ENCODE measurements at regions not wholly inside any gene's neighbourhood (a gene's known extent, or its start where the extent isn't known, plus 50 kb on each side); places are given as distances from the start of the nearest gene placed in this dataset.
"Not testable (repeated sequence)": the region's sequence is repeated elsewhere in the genome, so short reads cannot be mapped to it uniquely, and the experiment has no call there.

GRCh38 chr5:111928511-111928910, 171.5 kb upstream of the NREP start:
- no peaks in the 10 kb centered on the region for H3K27me3 ChIP-seq
- H3K9ac ChIP-seq, result no peak overlapping the region
- no peak for TF ChIP-seq Cebpa-rat (IDR thresholded peaks at IDR 0.05)

GRCh38 chr5:111927191-111927590, 170.2 kb upstream of the NREP start:
- Histone ChIP-seq H3K4me3 (no peak overlapping the region), H3K9me3 (replicated peaks in 1 of 11) (peaks cover 0 to 5% (median 0%) of the 10 kb centered on the region in 11 experiments; a peak in 1 of 22 replicates), H3K9ac (no peak overlapping the region), H3K4me2 (peak overlapping the region in 10 of 11 experiments; percentile 52 to 84 (median 70); a peak in 20 of 22 replicates), H3K27me3 (no peaks in the 10 kb centered on the region), H3K27ac (0 out of 22 replicates have a peak overlapping the region, but pooled peaks of 1 of the 11 experiments have one; percentile 5), H4K20me1 (no peaks in the 10 kb centered on the region), H3K4me1 (peaks cover 32 to 52% (median 44%) of the 10 kb centered on the region in 10 experiments), H3K36me3 (no peaks in the 10 kb centered on the region)
- TF ChIP-seq Cebpa-rat (IDR thresholded peaks at IDR 0.05), result no peak

More at GRCh38 chr5:111928511-111928910, 171.5 kb upstream of the NREP start:
- no peak overlapping the region for H3K4me3 ChIP-seq
- peak overlapping the region; percentile 54 to 84 (median 71) for H3K4me2 ChIP-seq
- peaks cover 32 to 52% (median 44%) of the 10 kb centered on the region in 10 experiments for H3K4me1 ChIP-seq
- 0 out of 22 replicates have a peak overlapping the region, but pooled peaks of 2 of the 11 experiments have one; percentile 10 to 35 for H3K27ac ChIP-seq
- peaks cover 0 to 5% (median 0%) of the 10 kb centered on the region in 11 experiments; a peak in 1 of 22 replicates for H3K9me3 ChIP-seq (replicated peaks in 1 of 11)
- H3K36me3 ChIP-seq, result no peaks in the 10 kb centered on the region
- no peaks in the 10 kb centered on the region for H4K20me1 ChIP-seq

- H3K4me2 ChIP-seq, result peak overlapping the region in 1 of 11 experiments; percentile 74; a peak in 1 of 22 replicates
- H3K27me3 ChIP-seq, result no peaks in the 10 kb centered on the region
- H3K36me3 ChIP-seq, result no peaks in the 10 kb centered on the region
- H3K27ac ChIP-seq, result no peak overlapping the region
- peaks cover 32 to 47% (median 44%) of the 10 kb centered on the region in 10 experiments for H3K4me1 ChIP-seq
- no peaks in the 10 kb centered on the region for H4K20me1 ChIP-seq
- H3K9ac ChIP-seq, result no peak overlapping the region
- H3K9me3 ChIP-seq (replicated peaks in 1 of 11), result peaks cover 0 to 3% (median 0%) of the 10 kb centered on the region in 11 experiments; a peak in 1 of 22 replicates
- TF ChIP-seq Cebpa-rat (IDR thresholded peaks at IDR 0.05), result no peak
- H3K4me3 ChIP-seq, result no peak overlapping the region
These were observed 169.0 kb upstream of the NREP start for GRCh38 chr5:111926026-111926425.

DNA sequence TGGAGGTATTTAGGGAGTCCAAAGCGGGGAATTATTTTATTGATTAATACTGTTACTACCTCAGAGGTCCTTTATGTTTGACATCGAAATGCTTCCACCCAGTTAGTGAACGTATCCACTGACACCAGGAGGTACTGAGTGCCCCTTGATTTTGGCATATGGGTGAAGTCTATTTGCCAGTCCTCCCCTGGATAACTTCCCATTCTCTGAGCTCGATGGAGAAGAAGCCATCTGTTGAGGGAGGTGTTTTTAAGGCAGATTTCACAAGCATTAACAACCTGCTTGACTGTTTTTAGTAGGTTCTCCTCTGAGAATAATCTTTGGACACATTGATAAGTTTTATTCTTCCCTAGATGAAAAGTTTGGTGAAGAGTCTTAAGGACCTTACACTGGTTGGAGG, 165.3 kb upstream of the NREP start:
- Histone ChIP-seq H3K4me2 (no peak overlapping the region), H3K27ac (no peak overlapping the region), H3K36me3 (no peaks in the 10 kb centered on the region), H3K4me1 (peaks cover 6 to 16% (median 9%) of the 10 kb centered on the region in 10 experiments), H3K4me3 (no peak overlapping the region), H3K27me3 (no peaks in the 10 kb centered on the region), H4K20me1 (no peaks in the 10 kb centered on the region), H3K9ac (no peak overlapping the region), H3K9me3 (replicated peaks in 1 of 11) (peaks cover 0 to 16% (median 6%) of the 10 kb centered on the region in 11 experiments; a peak in 9 of 22 replicates)
- TF ChIP-seq Cebpa-rat (IDR thresholded peaks at IDR 0.05), result no peak

GRCh38 chr5:111921691-111922090, 164.7 kb upstream of the NREP start:
- not testable (repeated sequence) for H3K9ac ChIP-seq, H3K36me3 ChIP-seq, H3K27ac ChIP-seq, H3K4me3 ChIP-seq, H4K20me1 ChIP-seq, H3K4me2 ChIP-seq, H3K27me3 ChIP-seq
- Histone ChIP-seq H3K9me3 (replicated peaks in 1 of 11) (peaks cover 0 to 16% (median 6%) of the 10 kb centered on the region in 11 experiments; a peak in 9 of 22 replicates), H3K4me1 (peaks cover 0 to 12% (median 3%) of the 10 kb centered on the region in 10 experiments; a peak in 14 of 20 replicates)

DNA sequence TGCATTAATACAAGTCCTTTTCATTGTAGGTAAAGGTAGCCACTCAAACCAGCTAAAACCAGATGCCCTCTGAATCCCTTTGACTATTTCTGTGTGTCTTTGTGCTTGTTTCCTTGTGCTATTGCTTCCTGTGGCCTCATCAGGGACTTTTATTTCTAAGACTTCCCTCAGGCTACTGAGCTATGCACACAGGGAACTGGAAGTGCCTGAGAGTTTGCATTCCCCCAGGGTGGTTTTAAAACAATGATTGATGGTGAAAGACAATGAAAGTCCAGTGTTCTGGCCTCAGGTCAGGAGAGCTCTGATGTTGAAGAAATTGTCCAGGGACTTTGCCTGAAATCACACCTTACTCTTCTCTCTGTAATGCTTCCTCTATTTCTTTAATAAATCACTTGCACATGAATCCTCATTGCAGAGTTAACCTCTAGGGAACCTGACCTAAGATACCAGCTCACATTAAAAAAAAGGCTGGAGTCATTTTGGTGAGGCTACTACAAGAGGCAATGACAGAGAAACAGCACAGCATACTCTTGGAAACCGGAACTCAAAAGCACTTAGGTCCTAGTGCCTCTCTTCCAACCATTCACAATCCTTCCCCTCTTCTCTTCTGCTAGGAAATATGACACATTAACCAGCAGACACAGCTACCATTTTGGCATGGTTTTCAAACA, 158.1 kb upstream of the NREP start:
- H3K9me3 ChIP-seq (replicated peaks in 1 of 11), result peaks cover 0 to 16% (median 6%) of the 10 kb centered on the region in 11 experiments; a peak in 11 of 22 replicates
- peaks cover 0 to 11% (median 5%) of the 10 kb centered on the region in 10 experiments; a peak in 7 of 20 replicates for H3K4me1 ChIP-seq
- no peak for TF ChIP-seq Cebpa-rat (IDR thresholded peaks at IDR 0.05)
- no peaks in the 10 kb centered on the region for H4K20me1 ChIP-seq
- H3K27ac ChIP-seq, result no peak overlapping the region
- H3K36me3 ChIP-seq, result no peaks in the 10 kb centered on the region
- no peak overlapping the region for H3K4me3 ChIP-seq
- H3K9ac ChIP-seq, result no peak overlapping the region
- H3K27me3 ChIP-seq, result no peaks in the 10 kb centered on the region
- peak overlapping the region in 5 of 11 experiments; percentile 1 to 15 (median 6); a peak in 2 of 22 replicates for H3K4me2 ChIP-seq

DNA sequence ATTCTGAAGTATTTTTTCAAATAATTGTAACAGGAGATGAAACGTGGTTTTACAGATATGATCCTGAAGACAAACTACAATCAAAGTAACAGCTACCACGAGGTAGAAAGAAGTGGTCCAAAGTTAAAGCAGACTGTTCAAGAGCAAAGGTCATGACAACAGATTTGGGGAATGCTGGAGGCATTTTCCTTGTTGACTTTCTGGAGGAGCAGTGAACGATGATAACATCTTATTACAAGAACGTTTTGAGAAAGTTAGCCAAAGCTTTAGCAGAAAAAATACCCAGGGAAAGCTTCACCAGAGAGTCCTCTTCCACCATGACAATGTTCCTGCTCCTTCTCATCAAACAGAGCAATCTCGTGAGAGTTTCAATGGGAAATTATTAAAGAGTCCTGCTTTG, 145.4 kb upstream of the NREP start:
- Histone ChIP-seq H3K9ac (no peak overlapping the region), H3K4me1 (peaks cover 0 to 7% (median 0%) of the 10 kb centered on the region in 10 experiments; a peak in 1 of 20 replicates), H3K27ac (no peak overlapping the region), H3K4me2 (no peak overlapping the region), H3K27me3 (no peaks in the 10 kb centered on the region), H3K4me3 (no peak overlapping the region), H3K36me3 (no peaks in the 10 kb centered on the region), H4K20me1 (no peaks in the 10 kb centered on the region), H3K9me3 (replicated peaks in 1 of 11) (peaks cover 15 to 25% (median 21%) of the 10 kb centered on the region in 11 experiments)
- TF ChIP-seq Cebpa-rat (IDR thresholded peaks at IDR 0.05), result no peak

GRCh38 chr5:111901296-111901695, 144.3 kb upstream of the NREP start:
- Histone ChIP-seq H3K9ac (no peak overlapping the region), H3K4me1 (peaks cover 0 to 7% (median 0%) of the 10 kb centered on the region in 10 experiments; a peak in 1 of 20 replicates), H3K27me3 (no peaks in the 10 kb centered on the region), H3K27ac (no peak overlapping the region), H3K9me3 (replicated peaks in 1 of 11) (peaks cover 15 to 25% (median 21%) of the 10 kb centered on the region in 11 experiments), H3K4me3 (no peak overlapping the region), H4K20me1 (no peaks in the 10 kb centered on the region), H3K36me3 (no peaks in the 10 kb centered on the region), H3K4me2 (peak overlapping the region in 1 of 11 experiments; percentile 15; a peak in 2 of 22 replicates)
- TF ChIP-seq Cebpa-rat (IDR thresholded peaks at IDR 0.05), result no peak

GRCh38 chr5:111892949-111893348, 136.0 kb upstream of the NREP start:
- TF ChIP-seq Cebpa-rat (IDR thresholded peaks at IDR 0.05), result no peak
- H3K9me3 ChIP-seq (replicated peaks in 1 of 11), result peaks cover 0 to 24% (median 12%) of the 10 kb centered on the region in 11 experiments; a peak in 15 of 22 replicates
- no peak overlapping the region for H3K4me3 ChIP-seq
- H3K4me2 ChIP-seq, result peak overlapping the region in 6 of 11 experiments; percentile 6 to 40 (median 11); a peak in 6 of 22 replicates
- no peaks in the 10 kb centered on the region for H3K27me3 ChIP-seq
- H4K20me1 ChIP-seq, result no peaks in the 10 kb centered on the region
- no peaks in the 10 kb centered on the region for H3K36me3 ChIP-seq
- H3K27ac ChIP-seq, result peak overlapping the region in 1 of 11 experiments; percentile 59; a peak in 2 of 22 replicates
- H3K4me1 ChIP-seq, result peaks cover 0 to 15% (median 5%) of the 10 kb centered on the region in 10 experiments; a peak in 11 of 20 replicates
- H3K9ac ChIP-seq, result no peak overlapping the region
